SJSA1 (cell line): ENCODE measurements at regions not wholly inside any gene's neighbourhood (a gene's known extent, or its start where the extent isn't known, plus 50 kb on each side); places are given as distances from the start of the nearest gene placed in this dataset.
"Not testable (repeated sequence)": the region's sequence is repeated elsewhere in the genome, so short reads cannot be mapped to it uniquely, and the experiment has no call there.

Experiments
- DNase-seq, 2 experiments: peaks; one replicate each; pipeline ENCODE4 v3.0.0-alpha.2; 2015 to 2020; ENCODE audit warnings: low spot score in 2 of 2, low read depth in 1 of 2
- H3K27ac ChIP-seq: fragments of 250-450 bp; sonication (Bioruptor Pico); 2 replicates; pipeline ENCODE4 v1.5.1; 2020; ENCODE audit warnings: mild to moderate bottlenecking, moderate library complexity
- H3K27me3 ChIP-seq: fragments of 250-450 bp; sonication (Bioruptor Pico); replicated peaks from 2 replicates; pipeline ENCODE4 v1.5.1; 2020; ENCODE audit warnings: mild to moderate bottlenecking, moderate library complexity
- H3K36me3 ChIP-seq: fragments of 250-450 bp; sonication (Bioruptor Pico); 2 replicates; pipeline ENCODE4 v1.5.1; 2020; ENCODE audit warnings: mild to moderate bottlenecking
- H3K4me1 ChIP-seq: fragments of 250-450 bp; sonication (Bioruptor Pico); replicated peaks from 2 replicates; pipeline ENCODE4 v1.6.1; 2021; ENCODE audit warnings: mild to moderate bottlenecking
- H3K4me3 ChIP-seq: fragments of 250-450 bp; sonication (Bioruptor Pico); 2 replicates; pipeline ENCODE4 v1.5.1; 2020; ENCODE audit warnings: mild to moderate bottlenecking
- H3K9me3 ChIP-seq: fragments of 250-450 bp; sonication (Bioruptor Pico); replicated peaks from 2 replicates; pipeline ENCODE4 v1.5.1; 2020; ENCODE audit warnings: mild to moderate bottlenecking

DNA sequence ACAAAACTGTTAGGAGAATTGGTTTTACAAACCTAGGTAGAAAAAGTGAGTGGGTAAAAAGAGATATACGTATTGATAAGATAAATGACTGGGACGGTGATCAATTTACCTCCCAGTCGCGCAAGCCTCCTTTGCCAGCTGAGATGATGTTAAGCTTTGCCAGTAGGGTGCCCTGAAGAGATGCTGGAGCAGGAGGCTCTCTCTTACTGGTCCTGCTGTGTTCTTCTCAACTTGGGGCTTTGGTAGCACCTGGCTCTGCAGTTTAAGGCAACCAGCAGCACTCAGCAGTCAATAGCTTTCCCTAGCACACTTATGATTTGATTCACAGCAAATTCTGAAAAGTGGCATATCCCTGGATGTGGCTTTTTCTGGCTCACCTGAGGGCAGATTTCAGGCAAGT, 1461.7 kb downstream of the ADGRL3 start:
- Histone ChIP-seq H3K27me3 (no peaks in the 10 kb centered on the region), H3K4me1 (no peaks in the 10 kb centered on the region), H3K36me3 (no peaks in the 10 kb centered on the region), H3K27ac (no peak overlapping the region), H3K4me3 (no peak overlapping the region), H3K9me3 (no peaks in the 10 kb centered on the region; the same call in 1 of the 2 replicates)
- no peak for DNase-seq

DNA sequence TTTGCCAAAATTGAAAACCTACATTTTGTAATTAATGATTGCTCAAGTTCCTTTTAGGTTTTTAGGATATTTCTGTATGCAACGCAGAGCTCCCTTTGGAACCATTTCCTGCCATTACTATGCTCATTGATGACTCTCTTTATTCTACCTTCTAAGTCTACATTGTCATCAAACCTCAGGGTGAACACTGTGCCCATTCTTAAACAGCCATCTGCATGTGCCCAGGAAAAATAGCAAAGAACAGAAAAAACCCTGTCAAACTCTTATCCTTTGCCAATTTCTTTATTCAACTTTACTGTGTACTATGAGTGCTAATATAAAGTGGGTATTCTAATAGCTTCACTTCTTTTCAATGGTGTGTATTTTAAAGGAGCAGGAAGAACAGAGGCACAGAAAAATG, 1455.9 kb downstream of the ADGRL3 start:
- Histone ChIP-seq H3K36me3 (no peaks in the 10 kb centered on the region), H3K9me3 (no peaks in the 10 kb centered on the region), H3K27me3 (no peaks in the 10 kb centered on the region), H3K4me1 (no peaks in the 10 kb centered on the region), H3K4me3 (no peak overlapping the region), H3K27ac (no peak overlapping the region)
- DNase-seq, result no peak

DNA sequence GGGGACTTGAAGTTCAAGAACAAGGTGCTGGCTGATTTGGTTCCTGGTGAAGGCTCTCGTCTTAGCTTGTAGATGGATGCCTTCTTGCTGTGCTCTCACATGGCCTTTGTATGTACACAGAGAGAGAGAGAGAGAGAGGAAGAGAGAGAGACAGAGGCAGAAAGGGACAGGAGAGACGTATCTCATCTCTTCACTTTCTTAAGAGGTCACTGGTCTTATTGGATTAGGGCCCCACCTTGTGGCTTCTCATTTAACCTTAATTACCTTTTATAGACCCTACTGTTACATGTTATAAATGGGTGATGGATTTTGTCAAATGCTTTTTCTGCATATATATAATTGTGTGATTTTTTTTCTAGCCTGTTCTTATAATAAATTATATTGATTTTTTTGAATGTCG, 1444.2 kb downstream of the ADGRL3 start:
- H3K27me3 ChIP-seq, result no peaks in the 10 kb centered on the region
- no peak overlapping the region for H3K4me3 ChIP-seq
- DNase-seq, result no peak
- H3K27ac ChIP-seq, result no peak overlapping the region
- H3K9me3 ChIP-seq, result no peaks in the 10 kb centered on the region
- H3K36me3 ChIP-seq, result no peaks in the 10 kb centered on the region
- H3K4me1 ChIP-seq, result no peaks in the 10 kb centered on the region

DNA sequence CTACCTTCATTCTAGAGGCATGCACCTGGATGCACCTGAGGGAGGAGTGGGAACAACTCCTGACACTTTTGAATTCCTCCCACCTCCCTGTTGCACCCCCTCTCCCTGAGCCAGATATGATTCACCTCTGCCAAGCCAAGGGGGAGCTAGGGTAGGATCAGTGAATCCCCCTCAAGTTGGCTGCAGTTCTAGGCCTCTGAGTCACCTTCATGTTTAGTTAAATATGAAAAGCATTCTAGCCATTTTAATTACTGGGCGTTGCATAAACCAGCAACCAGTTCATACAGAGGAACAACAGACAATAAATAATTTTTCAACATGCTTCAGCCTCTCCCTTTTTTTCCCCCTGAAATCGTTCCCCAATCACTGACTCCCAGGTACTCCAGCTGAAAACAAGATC, 1440.2 kb downstream of the ADGRL3 start:
- H3K9me3 ChIP-seq, result no peaks in the 10 kb centered on the region
- no peak overlapping the region for H3K4me3 ChIP-seq
- H3K27me3 ChIP-seq, result no peaks in the 10 kb centered on the region
- no peak overlapping the region for H3K27ac ChIP-seq
- DNase-seq, result no peak
- H3K4me1 ChIP-seq, result no peaks in the 10 kb centered on the region
- H3K36me3 ChIP-seq, result no peaks in the 10 kb centered on the region

DNA sequence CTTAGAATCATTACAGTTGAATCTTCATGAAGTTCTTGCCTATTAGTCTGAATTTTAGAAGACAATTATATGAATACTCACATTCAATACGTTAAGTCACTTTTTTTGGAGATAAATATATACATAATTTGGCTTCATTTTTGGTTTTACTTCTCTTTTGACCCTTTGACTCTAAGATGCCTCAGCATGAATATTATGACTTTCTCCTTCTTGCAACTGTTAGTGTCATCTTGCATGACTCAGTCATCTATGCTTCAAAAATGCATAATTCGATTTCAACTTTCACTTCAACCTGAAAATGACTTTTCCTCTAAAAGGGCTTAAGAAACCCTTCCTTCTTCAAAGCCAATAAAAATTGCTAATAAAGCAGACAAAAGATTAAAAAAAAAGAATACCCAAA, 1427.5 kb downstream of the ADGRL3 start:
- H3K9me3 ChIP-seq, result no peaks in the 10 kb centered on the region; the same call in 1 of the 2 replicates
- no peak for DNase-seq
- no peaks in the 10 kb centered on the region for H3K4me1 ChIP-seq
- H3K27ac ChIP-seq, result no peak overlapping the region
- H3K27me3 ChIP-seq, result no peaks in the 10 kb centered on the region
- no peak overlapping the region for H3K4me3 ChIP-seq
- H3K36me3 ChIP-seq, result no peaks in the 10 kb centered on the region

DNA sequence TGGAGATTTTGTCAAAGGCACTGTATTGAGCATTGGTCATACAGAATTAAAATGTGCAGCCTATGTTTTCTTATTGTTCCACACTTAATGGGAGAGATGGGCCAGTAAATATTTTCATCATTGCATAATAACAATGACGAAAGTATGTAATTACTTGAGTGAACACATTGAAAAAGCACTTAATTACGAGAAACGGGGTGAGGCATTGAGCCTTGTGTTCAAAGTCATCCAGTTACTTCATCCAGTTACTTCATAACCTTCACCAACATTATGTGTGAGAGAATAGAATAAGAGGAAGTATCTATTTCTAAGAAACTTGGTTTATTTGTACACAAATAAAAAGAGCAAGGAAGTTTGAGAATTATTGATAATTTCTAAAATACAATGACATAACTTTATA, 1427.0 kb downstream of the ADGRL3 start:
- no peaks in the 10 kb centered on the region for H3K27me3 ChIP-seq
- no peaks in the 10 kb centered on the region for H3K4me1 ChIP-seq
- no peak for DNase-seq
- no peak overlapping the region for H3K4me3 ChIP-seq
- H3K27ac ChIP-seq, result no peak overlapping the region
- no peaks in the 10 kb centered on the region for H3K36me3 ChIP-seq
- no peaks in the 10 kb centered on the region; the same call in 1 of the 2 replicates for H3K9me3 ChIP-seq

DNA sequence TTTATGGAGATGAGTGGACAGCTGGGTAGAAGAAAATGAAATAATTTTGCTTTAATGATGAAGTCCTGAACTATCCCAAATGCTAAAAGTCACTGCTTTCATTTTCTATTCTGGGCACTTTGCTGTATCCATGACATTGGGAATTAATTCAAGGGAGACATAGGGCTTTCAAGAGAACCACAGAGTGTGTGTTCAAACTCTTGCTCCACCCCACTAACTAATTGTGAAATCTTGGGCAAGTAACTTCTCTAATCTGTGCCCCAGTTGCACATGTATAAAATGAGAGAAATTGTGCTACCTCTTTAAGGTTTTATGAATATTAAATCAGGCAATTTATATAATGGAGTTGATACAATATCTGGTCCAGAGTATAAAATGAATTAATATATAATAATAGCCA, 1422.0 kb downstream of the ADGRL3 start:
- DNase-seq, result no peak
- no peak overlapping the region for H3K27ac ChIP-seq
- H3K9me3 ChIP-seq, result no peaks in the 10 kb centered on the region; the same call in 1 of the 2 replicates
- H3K27me3 ChIP-seq, result no peaks in the 10 kb centered on the region
- no peaks in the 10 kb centered on the region for H3K36me3 ChIP-seq
- no peak overlapping the region for H3K4me3 ChIP-seq
- H3K4me1 ChIP-seq, result no peaks in the 10 kb centered on the region

DNA sequence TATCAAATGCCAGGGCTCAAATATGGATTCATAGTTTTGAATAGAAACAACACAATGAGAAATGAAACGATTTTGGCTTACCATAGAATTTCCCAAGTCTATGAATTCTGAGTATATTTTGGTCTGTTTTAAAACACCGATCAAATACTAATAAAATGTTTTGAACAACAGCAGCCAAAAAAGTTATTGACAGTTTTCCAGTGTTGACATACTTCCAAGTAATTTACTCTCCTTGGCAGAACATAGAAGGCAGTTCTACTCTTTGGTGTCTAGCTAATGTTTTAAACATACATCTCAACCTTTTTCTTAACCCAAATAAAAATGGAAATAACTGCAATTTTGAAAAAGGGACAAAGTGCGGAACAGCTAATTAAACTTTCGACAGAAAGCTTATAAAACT, 1419.8 kb downstream of the ADGRL3 start:
- no peaks in the 10 kb centered on the region; the same call in 1 of the 2 replicates for H3K9me3 ChIP-seq
- no peaks in the 10 kb centered on the region for H3K27me3 ChIP-seq
- H3K4me1 ChIP-seq, result no peaks in the 10 kb centered on the region
- H3K4me3 ChIP-seq, result no peak overlapping the region
- H3K36me3 ChIP-seq, result no peaks in the 10 kb centered on the region
- no peak for DNase-seq
- no peak overlapping the region for H3K27ac ChIP-seq

DNA sequence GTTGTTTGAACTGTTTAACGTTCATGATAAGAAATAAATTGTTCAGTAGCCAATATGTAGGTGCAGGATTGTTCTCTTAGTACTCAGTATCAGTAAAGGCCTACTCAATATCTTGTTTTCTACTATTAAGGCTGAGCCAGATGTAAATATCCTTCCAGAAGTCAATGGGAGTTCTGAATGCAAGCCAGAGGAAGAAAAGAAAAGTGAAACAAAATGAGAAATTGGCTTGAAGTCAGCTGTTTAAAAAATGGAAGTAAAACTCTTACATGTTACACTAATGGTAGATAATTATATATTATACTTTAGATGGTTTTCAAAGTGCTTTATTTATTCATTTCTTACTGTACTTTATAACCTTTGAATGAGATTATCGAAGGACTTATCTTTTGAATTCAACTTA, 1417.9 kb downstream of the ADGRL3 start:
- no peak overlapping the region for H3K27ac ChIP-seq
- DNase-seq, result no peak
- no peaks in the 10 kb centered on the region for H3K27me3 ChIP-seq
- H3K4me3 ChIP-seq, result no peak overlapping the region
- H3K9me3 ChIP-seq, result no peaks in the 10 kb centered on the region
- no peaks in the 10 kb centered on the region for H3K36me3 ChIP-seq
- H3K4me1 ChIP-seq, result no peaks in the 10 kb centered on the region

DNA sequence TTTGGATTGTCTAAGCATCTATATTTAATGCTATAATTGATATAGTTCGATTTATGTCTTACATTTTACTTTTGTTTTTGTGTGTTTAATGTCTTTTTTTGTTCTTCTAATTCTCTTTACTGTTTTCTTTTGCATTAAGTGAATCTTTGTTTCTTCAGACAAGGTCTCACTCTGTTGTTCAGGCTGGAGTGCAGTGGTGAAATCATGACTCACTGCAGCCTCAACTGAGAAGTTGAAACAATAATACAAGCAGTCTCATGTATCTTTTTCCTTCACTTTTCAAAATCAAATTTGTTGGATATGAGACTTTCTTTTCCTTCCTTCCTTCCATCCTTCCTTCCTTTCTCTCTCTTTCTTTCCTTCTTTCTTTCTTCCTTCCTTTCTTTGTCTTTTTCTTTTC, 1401.6 kb downstream of the ADGRL3 start:
- H3K27me3 ChIP-seq, result no peaks in the 10 kb centered on the region
- H3K9me3 ChIP-seq, result peaks cover 3% of the 10 kb centered on the region
- H3K27ac ChIP-seq, result no peak overlapping the region
- no peak for DNase-seq
- H3K4me3 ChIP-seq, result no peak overlapping the region
- H3K4me1 ChIP-seq, result no peaks in the 10 kb centered on the region
- no peaks in the 10 kb centered on the region for H3K36me3 ChIP-seq

DNA sequence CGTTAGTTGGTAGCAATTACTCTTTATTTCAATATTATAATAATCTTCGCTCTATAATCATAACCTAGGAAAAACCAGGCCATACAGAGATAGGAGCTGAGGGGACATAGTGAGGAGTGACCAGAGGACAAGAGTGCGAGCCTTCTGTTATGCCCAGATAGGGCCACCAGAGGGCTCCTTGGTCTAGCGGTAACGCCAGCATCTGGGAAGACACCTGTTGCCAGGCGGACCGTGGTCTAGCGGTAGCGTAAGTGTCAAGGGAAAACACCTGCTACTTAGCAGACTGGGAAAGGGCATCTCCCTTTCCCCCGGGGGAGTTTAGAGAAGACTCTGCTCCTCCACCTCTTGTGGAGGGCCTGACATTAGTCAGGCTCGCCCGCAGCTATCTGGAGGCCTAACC, 1395.1 kb downstream of the ADGRL3 start:
- not testable (repeated sequence) for H3K36me3 ChIP-seq, H3K27ac ChIP-seq, H3K9me3 ChIP-seq, H3K27me3 ChIP-seq, DNase-seq, H3K4me1 ChIP-seq, H3K4me3 ChIP-seq

DNA sequence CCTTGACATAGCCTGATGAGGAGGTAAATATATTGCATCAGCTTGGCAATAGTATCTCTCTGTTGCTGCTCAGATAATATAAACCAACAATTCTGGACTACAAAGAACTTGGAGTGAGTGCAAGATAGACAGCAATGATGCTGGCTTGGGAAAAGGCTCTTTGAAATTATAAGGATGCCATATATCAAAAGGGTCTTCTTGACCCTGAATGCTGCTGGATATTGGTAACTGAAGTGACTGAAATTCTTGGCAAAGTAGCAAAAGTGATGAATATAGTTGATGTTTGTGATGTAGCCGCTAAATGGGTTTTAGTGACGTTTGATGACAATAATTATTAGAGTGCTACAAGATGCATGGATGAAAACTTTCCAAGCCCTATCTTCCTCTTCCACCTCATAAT, 1391.6 kb downstream of the ADGRL3 start:
- peaks cover 6% of the 10 kb centered on the region; the same call in 1 of the 2 replicates for H3K9me3 ChIP-seq
- no peak for DNase-seq
- no peaks in the 10 kb centered on the region for H3K27me3 ChIP-seq
- no peak overlapping the region for H3K27ac ChIP-seq
- no peaks in the 10 kb centered on the region for H3K36me3 ChIP-seq
- no peak overlapping the region for H3K4me3 ChIP-seq
- no peaks in the 10 kb centered on the region for H3K4me1 ChIP-seq

DNA sequence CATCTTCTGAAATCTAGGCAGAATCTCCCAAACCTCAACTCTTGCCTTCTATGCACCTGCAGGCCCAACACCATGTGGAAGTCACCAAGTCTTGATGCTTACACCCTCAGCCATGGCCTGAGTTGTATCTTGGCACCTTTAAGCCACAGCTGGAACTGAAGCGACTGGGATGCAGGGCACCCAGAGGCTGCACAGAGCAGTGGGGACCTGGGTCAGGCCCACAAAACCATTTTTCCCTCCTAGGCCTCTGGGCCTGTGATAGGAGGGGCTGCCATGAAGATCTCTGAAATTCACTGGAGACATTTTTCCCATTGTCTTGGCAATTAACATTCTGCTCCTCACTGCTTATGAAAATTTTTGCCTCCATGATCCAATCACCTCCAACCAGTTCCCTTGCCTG, 1388.5 kb downstream of the ADGRL3 start:
- no peak for DNase-seq
- no peak overlapping the region for H3K4me3 ChIP-seq
- peaks cover 6% of the 10 kb centered on the region; the same call in 1 of the 2 replicates for H3K9me3 ChIP-seq
- H3K4me1 ChIP-seq, result no peaks in the 10 kb centered on the region
- H3K27ac ChIP-seq, result no peak overlapping the region
- no peaks in the 10 kb centered on the region for H3K36me3 ChIP-seq
- no peaks in the 10 kb centered on the region for H3K27me3 ChIP-seq

DNA sequence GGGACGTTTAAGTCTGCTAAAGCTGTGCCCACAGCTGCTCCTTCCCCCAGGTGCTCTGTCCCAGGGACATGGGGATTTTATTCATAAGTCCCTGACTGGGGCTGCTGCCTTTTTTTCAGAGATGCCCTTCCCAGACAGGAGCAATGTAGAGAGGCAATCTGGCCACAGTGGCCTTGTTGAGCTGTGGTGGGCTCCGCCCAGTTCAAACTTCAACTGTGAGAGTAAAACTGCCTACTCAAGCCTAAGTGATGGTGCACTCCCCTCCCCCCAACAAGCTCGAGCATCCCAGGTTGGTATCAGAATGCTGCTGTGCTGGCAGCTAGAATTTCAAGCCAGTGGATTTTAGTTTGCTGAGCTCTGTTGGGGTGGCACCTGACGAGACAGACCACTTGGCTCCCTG, 1371.4 kb downstream of the ADGRL3 start:
- H3K36me3 ChIP-seq, result no peaks in the 10 kb centered on the region
- no peak overlapping the region for H3K27ac ChIP-seq
- H3K27me3 ChIP-seq, result no peaks in the 10 kb centered on the region
- H3K4me3 ChIP-seq, result no peak overlapping the region
- H3K4me1 ChIP-seq, result no peaks in the 10 kb centered on the region
- DNase-seq, result no peak
- H3K9me3 ChIP-seq, result no peaks in the 10 kb centered on the region

DNA sequence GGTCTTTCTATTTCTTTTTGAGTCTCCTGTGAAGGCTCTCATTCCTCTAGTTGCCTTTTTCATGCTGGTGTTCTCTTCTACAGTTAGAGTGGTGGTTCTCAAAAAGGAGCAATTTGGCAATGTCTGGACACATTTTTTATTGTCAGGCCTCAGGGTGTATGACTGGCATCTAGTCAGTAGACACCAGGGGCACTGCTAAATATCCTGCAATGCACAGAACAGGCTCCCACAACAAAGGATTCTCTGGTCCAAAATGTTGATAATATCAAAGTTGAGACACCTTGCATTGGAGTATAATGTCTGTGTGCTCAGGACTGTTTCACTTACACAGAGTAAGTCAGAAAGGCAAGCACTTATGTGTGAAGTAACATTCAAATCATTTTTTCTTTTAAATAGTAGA, 1360.7 kb downstream of the ADGRL3 start:
- no peak overlapping the region for H3K27ac ChIP-seq
- no peak overlapping the region for H3K4me3 ChIP-seq
- no peaks in the 10 kb centered on the region for H3K27me3 ChIP-seq
- H3K36me3 ChIP-seq, result no peaks in the 10 kb centered on the region
- H3K9me3 ChIP-seq, result no peaks in the 10 kb centered on the region
- no peaks in the 10 kb centered on the region for H3K4me1 ChIP-seq
- DNase-seq, result no peak
